B cell (primary cell): ENCODE measurements at regions not wholly inside any gene's neighbourhood (a gene's known extent, or its start where the extent isn't known, plus 50 kb on each side); places are given as distances from the start of the nearest gene placed in this dataset.

Source experiments
- ATAC-seq: fragments of 200-7000 bp; cut with Tn5 transposase; one replicate; pipeline ENCODE4 v1.10.0; 2021; ENCODE audit warnings: low read depth, mild to moderate bottlenecking, moderate number of reproducible peaks, moderate library complexity
- CTCF ChIA-PET: fragments of 350-600 bp; sonication (Branson Sonifier 250); formaldehyde crosslinking; loops from one replicate; lab custom pipeline; 2021; ENCODE audit warnings: antibody characterized with exemption, inconsistent platforms; lab: Charles Lee
- POLR2A ChIA-PET: fragments of 350-600 bp; sonication (Branson Sonifier 250); formaldehyde crosslinking; loops from one replicate; lab custom pipeline; 2021; ENCODE audit warnings: antibody characterized with exemption; lab: Charles Lee
- DNase-seq: peaks from one replicate; pipeline ENCODE4 v3.0.0; 2013
- H2AFZ ChIP-seq: 2 replicates; pipeline ENCODE4 v1.6.1; 2012; ENCODE audit warnings: mild to moderate bottlenecking, low read depth, low read length; ENCODE audit not compliant: insufficient read depth, poor library complexity, severe bottlenecking
- H3K27ac ChIP-seq, 2 donors: 1 replicate in 1 of 2; 2 replicates in 1 of 2; pipeline ENCODE4 v1.5.1; 2012 to 2013; ENCODE audit warnings: low read length in 2 of 2, mild to moderate bottlenecking in 2 of 2, moderate library complexity in 1 of 2
- H3K27me3 ChIP-seq, 4 experiments: fragments of 200-600 bp in 1 of 4; sonication (generic) in 1 of 4; replicated peaks in 1 of 4; 1 replicate in 2 of 4; 2 replicates in 2 of 4; pipeline versions ENCODE4 v1.6.1 to v1.7.0; 2013 to 2016; ENCODE audit warnings: low read length in 3 of 4, mild to moderate bottlenecking in 2 of 4, mixed read lengths in 1 of 4, moderate library complexity in 1 of 4; ENCODE audit not compliant: insufficient read depth in 4 of 4, control insufficient read depth in 3 of 4; ENCODE audit errors: control extremely low read depth in 1 of 4
- H3K36me3 ChIP-seq, 2 experiments: replicated peaks in 1 of 2; 1 replicate in 1 of 2; 2 replicates in 1 of 2; pipeline versions ENCODE4 v1.6.1 to v1.7.1; 2013; ENCODE audit warnings: low read length in 1 of 2; ENCODE audit not compliant: insufficient read depth in 2 of 2, control insufficient read depth in 1 of 2; ENCODE audit errors: control extremely low read depth in 1 of 2, extremely low read depth in 1 of 2
- H3K4me1 ChIP-seq, 2 donors: fragments of 200-600 bp in 1 of 2; sonication (generic) in 1 of 2; 1 replicate in 1 of 2; 2 replicates in 1 of 2; pipeline versions ENCODE4 v1.5.1 to v1.6.1; 2013 to 2017; ENCODE audit warnings: low read length in 2 of 2; ENCODE audit not compliant: control insufficient read depth in 2 of 2, insufficient read depth in 2 of 2
- H3K4me2 ChIP-seq: replicated peaks from 2 replicates; pipeline ENCODE3; 2012; ENCODE audit warnings: mild to moderate bottlenecking, low read depth, low read length; ENCODE audit not compliant: poor library complexity, severe bottlenecking
- H3K4me3 ChIP-seq, 5 experiments: fragments of 200-600 bp in 1 of 5; sonication (generic) in 1 of 5; 1 replicate in 3 of 5; 2 replicates in 2 of 5; pipeline versions ENCODE4 v1.5.1 to v1.7.0; 2011 to 2016; ENCODE audit warnings: low read length in 4 of 5, mild to moderate bottlenecking in 4 of 5, low read depth in 2 of 5, control low read depth in 1 of 5, moderate library complexity in 1 of 5; ENCODE audit not compliant: insufficient read depth in 1 of 5; ENCODE audit errors: control extremely low read depth in 1 of 5, extremely low read depth in 1 of 5
- H3K79me2 ChIP-seq: fragments of 200-600 bp; sonication (generic); one replicate; pipeline ENCODE4 v1.6.0; 2016; ENCODE audit warnings: low read length; ENCODE audit not compliant: control insufficient read depth, insufficient read depth
- H3K9ac ChIP-seq: fragments of 200-600 bp; sonication (generic); 2 replicates; pipeline ENCODE4 v1.6.1; 2017; ENCODE audit warnings: mild to moderate bottlenecking, low read length, moderate library complexity
- H3K9me3 ChIP-seq, 3 donors: one replicate each; pipeline versions ENCODE4 v1.6.1 to v1.7.1; 2013; ENCODE audit warnings: low read length in 2 of 3; ENCODE audit not compliant: control insufficient read depth in 2 of 3, insufficient read depth in 1 of 3; ENCODE audit errors: control extremely low read depth in 1 of 3
- H4K20me1 ChIP-seq: 2 replicates; pipeline ENCODE4 v1.6.0; 2012; ENCODE audit warnings: mild to moderate bottlenecking, low read length; ENCODE audit not compliant: insufficient read depth, control insufficient read depth, poor library complexity, severe bottlenecking
- H3K27ac Mint-ChIP-seq: one replicate; pipeline ENCODE4 v1.8.0; 2021; ENCODE audit warnings: mixed read lengths
- H3K27me3 Mint-ChIP-seq: one replicate; pipeline ENCODE4 v1.8.0; 2021; ENCODE audit warnings: mixed read lengths
- H3K4me1 Mint-ChIP-seq: one replicate; pipeline ENCODE4 v1.8.0; 2021; ENCODE audit warnings: mixed read lengths
- H3K4me3 Mint-ChIP-seq: one replicate; pipeline ENCODE4 v1.8.0; 2021; ENCODE audit warnings: mixed read lengths
- H3K9me3 Mint-ChIP-seq: one replicate; pipeline ENCODE4 v1.8.0; 2022; ENCODE audit warnings: mixed read lengths; ENCODE audit not compliant: insufficient read depth
- EZH2 ChIP-seq: IDR thresholded peaks from 2 replicates; pipeline ENCODE4 v1.6.1; 2012; ENCODE audit warnings: borderline replicate concordance, low read depth, mild to moderate bottlenecking, moderate library complexity, low read length; ENCODE audit not compliant: insufficient read depth, poor library complexity, severe bottlenecking
- WGBS: methylation state at CpG from one replicate; pipeline ENCODE4 v1.1.5; 2013; ENCODE audit warnings: missing lambda C conversion rate; ENCODE audit not compliant: insufficient coverage; 5-methylcytosine and 5-hydroxymethylcytosine counted together
- intact Hi-C: fragments of 100-400 bp; cut with micrococcal nuclease; formaldehyde crosslinking; loops from one replicate; pipeline ENCODE4 v1.10.0; 2022
- TF ChIP-seq, protein P1 (sequence below): fragments of 200-600 bp; IDR thresholded peaks from one replicate; pipeline ENCODE4 v1.8.0; 2022; ENCODE audit warnings: antibody characterized with exemption, mild to moderate bottlenecking

DNA sequence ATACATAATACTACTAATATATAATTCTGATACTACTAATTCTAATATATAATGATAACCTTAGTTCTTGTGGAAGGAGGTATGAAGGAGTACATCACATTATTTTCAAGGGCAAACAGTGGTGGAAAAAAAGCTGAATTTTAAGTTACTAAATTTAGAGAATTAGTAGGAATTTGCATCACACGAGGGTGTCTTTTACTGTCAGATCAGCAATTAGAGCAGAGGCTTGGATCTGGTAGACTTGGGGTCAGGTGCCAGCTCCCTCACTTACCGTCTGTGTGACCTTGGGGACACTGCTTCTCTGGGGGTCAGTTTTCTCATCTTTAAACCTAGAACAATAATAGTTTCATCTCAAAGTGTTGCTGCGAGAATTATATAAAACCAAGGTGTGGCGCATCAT is 114.1 kb upstream of the NEDD4L start:
- H3K79me2 ChIP-seq: no peaks in the 10 kb centered on the region
- H3K4me3 Mint-ChIP-seq: no peak overlapping the region
- 87% methylated on average over 2 of the region's 4 CpGs for WGBS
- no peak overlapping the region for H3K4me2 ChIP-seq
- intact Hi-C loops: no loop called here
- H3K4me1 Mint-ChIP-seq: peaks cover 15% of the 10 kb centered on the region
- no peaks in the 10 kb centered on the region for H3K36me3 ChIP-seq
- H3K9ac ChIP-seq: no peak overlapping the region
- H3K9me3 Mint-ChIP-seq: no peaks in the 10 kb centered on the region
- H3K27ac Mint-ChIP-seq: no peak overlapping the region
- no peak overlapping the region for H3K27ac ChIP-seq
- H3K27me3 ChIP-seq: no peaks in the 10 kb centered on the region
- H3K27me3 Mint-ChIP-seq: no peaks in the 10 kb centered on the region
- H3K4me1 ChIP-seq: peaks cover 0 to 11% of the 10 kb centered on the region in 2 donors
- ChIA-PET CTCF (no interaction called here), POLR2A (no interaction called here)
- TF ChIP-seq, protein P1, sequence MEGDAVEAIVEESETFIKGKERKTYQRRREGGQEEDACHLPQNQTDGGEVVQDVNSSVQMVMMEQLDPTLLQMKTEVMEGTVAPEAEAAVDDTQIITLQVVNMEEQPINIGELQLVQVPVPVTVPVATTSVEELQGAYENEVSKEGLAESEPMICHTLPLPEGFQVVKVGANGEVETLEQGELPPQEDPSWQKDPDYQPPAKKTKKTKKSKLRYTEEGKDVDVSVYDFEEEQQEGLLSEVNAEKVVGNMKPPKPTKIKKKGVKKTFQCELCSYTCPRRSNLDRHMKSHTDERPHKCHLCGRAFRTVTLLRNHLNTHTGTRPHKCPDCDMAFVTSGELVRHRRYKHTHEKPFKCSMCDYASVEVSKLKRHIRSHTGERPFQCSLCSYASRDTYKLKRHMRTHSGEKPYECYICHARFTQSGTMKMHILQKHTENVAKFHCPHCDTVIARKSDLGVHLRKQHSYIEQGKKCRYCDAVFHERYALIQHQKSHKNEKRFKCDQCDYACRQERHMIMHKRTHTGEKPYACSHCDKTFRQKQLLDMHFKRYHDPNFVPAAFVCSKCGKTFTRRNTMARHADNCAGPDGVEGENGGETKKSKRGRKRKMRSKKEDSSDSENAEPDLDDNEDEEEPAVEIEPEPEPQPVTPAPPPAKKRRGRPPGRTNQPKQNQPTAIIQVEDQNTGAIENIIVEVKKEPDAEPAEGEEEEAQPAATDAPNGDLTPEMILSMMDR: no peak
- no peak for TF ChIP-seq EZH2
- no peaks in the 10 kb centered on the region for H3K9me3 ChIP-seq
- H4K20me1 ChIP-seq: no peaks in the 10 kb centered on the region
- H3K4me3 ChIP-seq: no peak overlapping the region
- ATAC-seq: no peak
- no peak overlapping the region for H2AFZ ChIP-seq
- DNase-seq: no peak

GRCh38 chr18:57928466-57928865 is 115.6 kb upstream of the NEDD4L start:
- Mint-ChIP-seq H3K9me3 (no peaks in the 10 kb centered on the region), H3K27ac (no peak overlapping the region), H3K4me1 (peaks cover 15% of the 10 kb centered on the region), H3K27me3 (no peaks in the 10 kb centered on the region), H3K4me3 (no peak overlapping the region)
- intact Hi-C loops: no loop called here
- POLR2A ChIA-PET: no interaction called here
- Histone ChIP-seq H3K4me2 (no peak overlapping the region), H3K27ac (no peak overlapping the region), H3K79me2 (no peaks in the 10 kb centered on the region), H3K27me3 (no peaks in the 10 kb centered on the region), H3K4me3 (no peak overlapping the region), H2AFZ (no peak overlapping the region), H3K36me3 (no peaks in the 10 kb centered on the region), H3K4me1 (peaks cover 0 to 11% of the 10 kb centered on the region in 2 donors), H4K20me1 (no peaks in the 10 kb centered on the region), H3K9ac (no peak overlapping the region), H3K9me3 (no peaks in the 10 kb centered on the region)
- 94% methylated on average over 4 of the region's 5 CpGs for WGBS
- ATAC-seq (no peak), DNase-seq (no peak)
- no peak for TF ChIP-seq EZH2
- TF ChIP-seq, protein P1: no peak
- CTCF ChIA-PET: no interaction called here
